HG03354 (cell line): ENCODE measurements at regions not wholly inside any gene's neighbourhood (a gene's known extent, or its start where the extent isn't known, plus 50 kb on each side); places are given as distances from the start of the nearest gene placed in this dataset.

ENCODE experiments used
- ATAC-seq: cut with Tn5 transposase; IDR thresholded peaks from one replicate; pipeline ENCODE4 v1.9.1; 2021; ENCODE audit warnings: mild to moderate bottlenecking; ENCODE audit not compliant: unreplicated experiment, poor library complexity, severe bottlenecking

DNA sequence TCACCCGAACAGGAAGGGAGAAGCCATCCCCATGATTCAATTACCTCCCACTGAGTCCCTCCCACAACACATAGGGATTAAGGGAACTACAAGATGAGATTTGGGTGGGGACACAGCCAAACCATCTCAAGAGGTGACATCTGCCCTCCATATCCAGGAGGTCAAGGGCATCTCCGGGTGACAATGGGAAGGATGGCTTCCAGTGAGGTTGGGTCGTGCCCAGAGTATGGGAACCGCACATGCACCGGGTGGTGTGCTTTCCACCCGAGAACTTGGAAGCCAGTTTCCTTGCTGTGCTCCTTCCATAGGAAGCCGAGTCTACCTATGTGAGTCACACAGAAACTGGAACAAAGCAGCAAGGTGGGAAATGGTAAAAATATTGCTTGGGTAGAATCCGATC lies 216.9 kb upstream of the SALL3 start:
- ATAC-seq: no peak

DNA sequence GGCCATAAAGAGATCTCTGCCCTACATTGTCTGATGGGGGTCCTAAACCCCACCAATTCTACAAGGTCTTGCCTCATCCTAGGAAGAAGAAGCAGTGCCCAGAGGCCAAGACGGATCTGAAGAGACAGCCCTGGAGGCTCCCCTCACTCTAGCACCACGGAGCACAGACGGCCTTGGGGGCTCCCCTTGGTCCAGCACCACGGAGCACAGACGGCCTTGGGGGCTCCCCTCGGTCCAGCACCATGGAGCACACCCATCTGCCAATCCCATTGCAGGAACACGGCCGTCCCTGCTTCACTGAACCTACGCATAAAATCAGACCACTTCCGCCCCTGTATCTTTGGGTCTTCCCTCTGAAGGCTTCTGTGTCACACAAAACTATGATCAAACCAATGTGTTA lies 215.1 kb upstream of the SALL3 start:
- no peak for ATAC-seq

DNA sequence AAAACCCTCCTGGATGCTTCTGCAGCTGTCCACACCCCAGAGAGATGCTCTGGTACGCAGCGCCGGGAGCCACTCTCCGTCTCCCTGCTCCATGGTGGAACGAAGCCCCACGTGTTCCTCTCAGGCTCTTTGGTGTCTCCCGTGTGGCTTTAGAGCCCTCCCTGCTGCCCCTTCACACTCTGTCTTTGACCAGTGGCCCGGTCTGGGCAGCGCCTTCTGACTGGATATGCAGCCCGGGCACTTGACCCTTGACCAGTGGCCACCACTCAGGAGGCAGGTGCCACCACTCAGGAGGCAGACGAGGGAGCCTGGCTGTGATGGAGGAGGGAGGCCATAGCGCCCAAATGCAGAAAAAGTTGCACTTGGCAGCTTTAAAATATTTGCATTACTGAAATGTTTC lies 214.5 kb upstream of the SALL3 start:
- no peak for ATAC-seq

DNA sequence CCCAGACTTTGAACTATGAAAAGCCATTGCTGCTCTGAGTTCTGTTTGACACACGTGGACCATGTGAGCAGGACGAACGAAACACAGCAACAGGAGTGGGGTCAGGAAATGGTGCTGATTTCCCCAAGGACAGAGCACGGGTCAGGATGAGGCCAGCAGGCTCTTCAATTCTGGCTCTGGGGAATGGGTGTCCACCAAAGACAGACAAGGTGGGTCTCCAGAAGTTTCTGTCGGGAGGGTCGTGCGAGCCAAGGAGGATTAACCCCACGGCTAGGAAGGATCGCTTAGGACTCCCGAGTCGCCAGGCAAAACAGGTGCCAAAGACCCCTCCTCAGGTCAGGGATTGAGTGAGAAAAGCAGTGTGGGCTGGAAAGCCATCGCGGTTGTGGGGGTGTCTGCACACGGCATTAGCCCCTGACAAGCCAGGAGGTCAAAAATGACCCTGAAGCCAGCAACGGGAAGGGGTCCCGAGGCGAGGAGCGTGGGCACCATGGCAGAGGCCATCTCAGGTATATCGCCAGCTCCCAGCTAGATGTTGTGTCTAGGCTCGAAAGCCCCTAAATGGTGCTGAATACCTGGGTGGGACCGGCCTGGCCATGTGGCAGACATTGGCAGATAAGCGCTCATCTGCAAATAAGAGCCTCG lies 213.9 kb upstream of the SALL3 start:
- ATAC-seq: no peak

DNA sequence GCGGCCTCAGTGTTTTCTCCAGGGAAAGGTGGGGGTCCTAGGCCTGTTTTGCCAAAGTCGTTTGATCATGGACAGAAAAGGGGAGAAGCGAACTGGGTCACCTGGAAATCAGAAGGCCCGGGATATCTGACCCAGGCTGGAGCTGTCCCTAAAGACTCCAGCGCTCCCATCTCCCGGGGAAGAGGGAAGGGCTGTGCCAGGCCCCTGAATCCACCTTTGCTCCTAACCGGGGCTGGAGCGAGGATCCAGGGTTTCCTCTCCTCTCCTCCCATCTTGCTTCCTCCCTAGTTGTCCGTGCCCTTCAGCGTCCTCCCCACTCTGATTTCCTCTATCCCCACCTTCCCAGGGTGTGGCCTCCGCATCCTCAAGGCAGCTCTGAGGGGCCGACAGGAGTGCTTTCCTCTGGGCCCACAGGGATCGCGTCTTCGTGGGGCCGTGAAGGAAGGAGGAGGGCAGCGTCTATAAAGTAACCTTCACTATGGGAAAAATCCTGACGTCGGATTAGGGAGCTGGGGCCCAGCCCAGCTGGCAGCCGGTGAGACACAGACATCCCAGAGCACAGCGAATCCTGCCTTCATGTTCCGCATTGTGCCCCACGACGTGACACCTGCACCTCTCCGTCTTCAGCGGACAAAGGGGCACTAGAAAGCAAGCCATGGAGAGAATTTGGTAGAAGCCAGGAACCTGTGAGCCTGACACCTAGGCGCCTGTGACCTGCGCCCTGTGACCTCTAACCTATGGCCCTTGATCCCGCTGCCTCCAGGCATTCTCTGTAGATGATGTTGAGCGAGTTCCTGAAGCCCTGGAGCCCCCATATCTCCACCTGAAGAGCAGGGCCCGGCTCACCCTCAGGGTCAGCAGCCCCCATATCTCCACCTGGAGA lies 212.7 kb upstream of the SALL3 start:
- ATAC-seq: no peak

DNA sequence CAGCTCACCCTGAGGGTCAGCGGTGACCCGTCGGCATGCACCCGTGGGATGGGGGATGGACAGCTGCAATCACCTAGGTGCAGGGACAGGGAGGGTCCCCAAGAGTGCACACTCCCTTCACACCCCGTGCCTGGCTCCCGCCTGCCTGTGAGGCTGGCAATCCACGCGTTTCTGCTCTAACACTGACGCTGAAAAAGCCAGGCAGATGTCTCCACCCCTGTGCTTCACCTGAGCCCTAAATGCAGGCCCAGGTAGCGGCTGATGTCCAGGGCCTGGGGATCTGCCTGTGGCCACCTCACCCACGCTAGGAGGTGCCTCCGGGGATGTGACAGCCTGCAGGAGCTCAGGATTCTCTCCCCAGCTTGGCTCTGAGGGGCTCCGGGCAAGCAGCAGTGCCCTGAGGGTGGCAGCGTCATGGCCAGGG lies 212.0 kb upstream of the SALL3 start:
- ATAC-seq: no peak

DNA sequence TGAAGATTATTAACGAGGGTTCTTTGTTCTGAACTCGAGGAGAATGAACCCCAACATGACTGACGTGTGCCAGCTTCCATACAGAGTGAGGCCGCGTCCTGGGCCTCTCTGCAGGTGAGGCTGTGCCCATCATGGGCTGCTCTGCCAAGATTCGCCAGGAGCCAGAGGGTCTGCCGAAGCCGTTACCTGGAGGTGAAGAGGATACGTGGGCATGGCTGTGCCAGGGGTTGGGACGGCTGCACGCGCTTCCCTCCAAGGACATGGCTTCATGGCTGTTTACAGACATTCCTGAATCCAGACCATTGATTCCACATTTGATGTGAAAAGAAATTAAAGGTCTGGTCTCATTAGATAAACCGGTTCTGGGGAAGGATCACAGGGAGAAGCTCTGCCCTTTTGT lies 211.4 kb upstream of the SALL3 start:
- ATAC-seq: no peak

DNA sequence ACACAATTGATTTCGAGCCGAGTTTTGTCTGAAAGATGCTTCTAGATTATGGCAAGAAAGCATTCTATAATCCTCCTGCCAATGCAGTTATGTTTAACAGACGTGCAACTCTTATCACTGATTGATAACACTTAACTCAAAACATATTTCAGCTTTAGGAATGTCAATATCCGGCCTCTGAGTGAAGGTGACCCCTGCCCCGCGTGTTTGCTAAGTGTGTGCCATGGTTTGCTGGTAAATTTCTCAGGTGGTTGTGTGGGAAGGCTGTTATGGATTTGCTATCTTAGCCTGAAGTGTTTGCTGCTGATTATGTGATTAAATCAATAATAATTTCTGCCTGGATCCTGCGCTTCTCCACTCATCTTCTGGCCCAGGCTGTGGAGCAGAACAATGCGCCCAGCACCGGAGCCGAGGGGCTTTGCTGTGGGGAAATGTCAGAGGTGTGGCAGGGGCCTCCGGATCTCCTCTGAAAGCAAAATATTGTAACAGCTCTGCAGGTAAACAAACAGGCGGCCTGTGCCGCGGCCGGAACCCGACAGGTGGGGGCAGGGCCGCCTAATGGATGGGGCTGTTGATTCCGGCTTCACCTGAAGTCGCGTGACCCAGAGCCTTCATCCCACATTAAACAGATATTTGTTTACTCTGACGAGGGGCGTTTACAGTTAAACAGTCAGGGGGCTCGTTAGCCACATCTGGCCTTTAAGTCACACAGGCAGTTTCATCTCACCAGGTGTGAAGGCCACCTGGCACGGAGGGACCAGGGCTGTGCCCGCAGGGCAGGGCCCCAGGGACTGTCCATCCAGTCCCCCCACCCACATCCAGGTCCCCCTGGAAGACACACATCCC lies 210.7 kb upstream of the SALL3 start:
- no peak for ATAC-seq

DNA sequence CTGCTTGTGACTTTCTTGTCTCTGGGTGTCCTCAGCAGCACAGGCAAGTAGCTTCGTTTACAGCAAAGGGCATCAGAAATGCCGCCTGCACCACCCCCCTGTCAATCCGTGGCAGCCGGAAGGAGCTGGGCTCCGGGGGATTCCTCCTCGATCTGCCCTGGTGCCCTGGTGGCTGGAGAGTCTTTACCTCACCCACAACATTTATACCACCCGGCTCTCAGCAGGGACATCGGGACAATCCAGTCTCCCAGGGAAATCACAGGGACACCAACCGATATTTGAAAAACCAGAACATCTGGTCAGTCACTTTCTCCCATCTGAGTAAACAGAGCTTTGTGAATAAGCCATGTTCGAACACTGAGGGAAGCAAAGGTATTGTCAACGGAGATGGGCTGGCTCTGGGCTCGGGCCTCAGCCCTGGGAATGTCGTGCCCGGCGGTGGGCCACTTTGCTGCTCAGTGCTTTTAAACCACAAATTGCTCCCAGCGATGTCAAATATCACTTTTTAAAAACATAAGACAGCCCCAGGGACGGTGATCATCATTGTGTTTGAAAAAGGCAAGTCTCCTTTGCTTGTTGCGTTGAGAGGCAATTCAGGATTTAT lies 210.0 kb upstream of the SALL3 start:
- no peak for ATAC-seq

DNA sequence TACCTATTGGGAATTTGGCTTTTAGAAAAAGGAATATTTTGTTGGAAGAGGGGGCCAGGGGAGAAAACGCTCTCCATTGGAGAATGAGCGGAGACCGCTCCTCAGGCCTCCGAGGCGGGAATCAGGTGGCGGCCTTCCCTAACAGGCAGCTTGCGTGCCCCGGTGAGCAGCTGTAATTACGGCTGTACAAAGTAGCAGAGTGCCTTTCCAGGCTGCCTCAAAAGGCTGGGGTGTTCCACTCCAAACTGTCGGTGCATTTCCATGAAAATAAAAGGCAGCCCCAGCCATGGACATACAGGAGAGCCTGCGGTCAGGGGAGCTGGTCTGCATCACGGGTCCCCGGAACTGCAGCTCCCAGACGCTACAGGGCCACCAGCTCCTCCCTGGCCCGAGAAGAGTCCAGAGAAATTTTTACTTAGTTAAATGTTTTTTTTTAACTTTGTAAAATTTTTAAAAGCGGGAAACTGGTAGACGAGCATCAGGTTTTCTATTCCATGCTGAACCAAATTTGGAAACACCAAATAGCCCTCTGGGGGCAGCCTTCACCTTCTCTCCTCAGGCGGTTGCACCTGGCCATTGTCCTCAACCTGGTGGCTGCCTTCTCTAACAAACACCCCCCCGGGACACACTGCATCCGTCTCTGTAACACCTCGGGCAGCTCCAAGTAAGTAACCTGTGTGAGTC lies 209.3 kb upstream of the SALL3 start:
- ATAC-seq: no peak

DNA sequence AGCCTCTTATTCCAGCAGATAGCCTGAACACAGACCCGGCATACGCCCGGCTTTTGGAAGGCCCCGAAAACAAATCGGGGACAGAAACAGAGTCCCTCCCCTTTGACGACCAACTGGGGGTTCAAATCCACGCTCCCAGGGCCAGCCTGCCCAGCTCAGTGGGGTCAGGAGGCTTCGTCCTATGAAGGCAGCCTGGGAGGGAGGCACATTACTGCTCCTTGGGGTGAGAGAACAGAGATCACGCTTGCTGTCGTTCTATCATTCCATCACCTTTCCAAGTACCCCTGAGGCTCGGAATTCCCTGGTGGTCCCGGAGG lies 208.8 kb upstream of the SALL3 start:
- no peak for ATAC-seq

DNA sequence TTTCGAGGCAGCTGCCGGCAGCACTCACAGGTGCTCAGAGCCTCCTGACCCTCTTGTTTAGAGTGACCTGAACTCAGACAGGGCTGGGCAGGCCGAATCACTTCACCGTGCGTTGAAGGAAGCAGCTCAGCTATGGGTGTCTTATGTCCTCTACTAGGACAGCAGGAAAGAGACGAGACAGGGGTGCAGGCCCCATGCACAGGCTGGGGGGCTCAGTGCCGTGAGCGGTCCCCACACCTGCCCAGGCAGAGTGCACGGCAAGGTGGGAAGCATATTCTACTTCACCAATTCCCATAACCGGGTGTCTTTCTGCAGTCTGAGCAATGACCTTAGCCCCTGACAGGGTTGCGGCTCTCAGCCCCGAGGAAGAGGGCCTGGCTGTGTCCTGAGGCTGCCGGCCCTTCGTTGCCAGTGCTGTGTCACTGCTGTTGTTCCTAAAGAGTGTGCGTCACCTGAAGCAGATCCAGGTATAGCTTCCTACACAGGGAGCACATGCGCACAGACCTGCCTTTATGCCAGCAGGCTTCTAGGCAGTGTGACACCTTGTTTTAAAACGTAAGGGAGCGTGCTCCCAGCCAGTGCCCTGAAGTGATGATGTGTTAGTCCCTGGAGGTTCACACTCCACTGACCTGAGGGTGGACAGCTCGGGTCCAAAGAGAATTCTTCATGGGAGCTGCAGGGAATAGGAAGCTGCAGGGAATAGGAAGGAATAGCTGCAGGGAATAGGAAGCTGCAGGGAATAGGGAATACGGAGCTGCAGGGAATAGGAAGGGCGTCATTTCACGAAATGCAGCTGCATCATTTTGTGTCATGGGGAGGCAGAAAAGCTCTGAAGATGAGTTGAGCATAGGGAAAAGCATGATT lies 207.9 kb upstream of the SALL3 start:
- no peak for ATAC-seq

DNA sequence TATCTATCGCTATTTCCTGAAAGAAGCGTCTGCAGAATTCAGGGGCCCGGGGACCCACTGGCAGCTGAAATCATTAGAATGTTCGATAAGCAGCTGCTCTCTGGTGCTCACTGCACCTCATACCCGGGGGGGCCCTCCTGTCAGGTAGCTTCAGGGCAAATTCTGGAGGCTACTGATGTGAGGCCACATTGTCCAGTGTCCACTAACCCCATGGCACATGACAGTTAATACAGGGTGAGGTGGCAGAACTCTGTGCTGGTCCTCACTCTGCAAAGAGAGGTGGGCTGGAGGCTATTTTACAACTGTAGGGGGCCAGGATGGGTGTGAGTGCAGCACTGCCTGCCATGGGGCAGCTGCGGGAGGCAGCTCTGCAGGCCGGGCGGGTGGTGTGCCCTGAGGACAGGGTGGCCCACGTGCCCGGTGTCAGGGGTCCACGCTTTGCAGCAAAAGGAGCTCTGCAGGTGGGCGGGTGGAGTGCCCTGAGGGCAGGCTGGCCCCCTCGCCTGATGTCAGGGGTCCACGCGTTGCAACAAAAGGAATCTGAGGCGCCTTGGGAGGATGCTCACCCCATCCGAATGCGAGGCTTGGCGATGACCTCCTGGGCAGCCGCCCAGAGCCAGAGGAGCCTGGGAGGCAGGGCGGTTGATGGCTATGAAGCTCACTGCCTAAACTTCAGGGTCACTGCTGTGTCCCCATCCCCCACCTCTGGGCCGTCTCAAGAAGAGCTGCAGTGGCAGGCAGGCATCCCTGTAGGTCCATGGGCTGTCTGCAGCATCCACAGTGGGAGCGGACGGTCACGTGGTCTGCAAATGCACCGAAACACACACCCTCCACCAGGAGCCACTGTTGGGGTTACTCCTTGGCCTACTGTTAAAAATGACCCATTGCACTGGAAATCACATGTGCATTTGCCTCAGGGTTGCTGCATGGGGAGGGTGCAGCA lies 207.0 kb upstream of the SALL3 start:
- no peak for ATAC-seq

DNA sequence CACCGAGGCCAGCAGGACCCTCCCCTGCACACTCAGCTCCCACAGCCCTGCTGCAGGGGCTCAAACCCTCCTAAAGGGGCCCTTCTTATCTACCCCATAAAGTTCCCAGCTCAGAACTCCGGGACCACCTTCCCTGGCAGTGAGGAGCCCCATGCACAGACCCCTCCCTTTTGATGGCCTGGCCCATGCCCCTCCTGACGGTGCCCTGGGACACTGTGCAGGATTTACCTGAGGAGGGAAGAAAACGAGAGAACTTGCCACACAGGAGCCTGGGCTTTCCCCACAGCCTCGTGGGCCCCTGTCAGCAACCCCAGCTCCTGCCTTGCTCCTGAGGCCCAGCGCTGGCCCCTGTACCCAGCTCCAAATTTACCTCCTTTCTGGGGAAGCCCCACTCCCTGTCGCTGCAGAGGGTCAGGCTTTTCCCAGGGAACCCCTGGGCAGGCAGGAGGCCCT lies 206.3 kb upstream of the SALL3 start:
- no peak for ATAC-seq

DNA sequence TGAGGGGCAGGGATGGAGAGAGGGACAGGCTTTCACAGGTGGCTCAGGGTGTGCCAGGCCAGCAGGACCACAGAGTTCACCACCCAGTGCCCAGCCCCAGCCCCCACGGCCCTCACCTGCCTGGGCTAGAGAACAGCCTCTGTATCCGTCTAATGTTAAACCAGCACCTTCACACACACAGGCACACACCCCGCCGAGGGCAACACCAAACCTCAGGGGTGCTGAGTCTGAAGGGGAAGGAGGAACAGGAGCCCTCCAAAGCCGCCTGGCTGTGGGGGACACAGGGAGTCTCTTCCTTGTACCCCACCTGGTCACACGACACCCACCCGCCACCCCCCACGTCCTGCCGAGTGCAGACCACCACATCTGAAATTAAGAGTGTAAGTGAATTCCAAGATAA lies 205.8 kb upstream of the SALL3 start:
- no peak for ATAC-seq

DNA sequence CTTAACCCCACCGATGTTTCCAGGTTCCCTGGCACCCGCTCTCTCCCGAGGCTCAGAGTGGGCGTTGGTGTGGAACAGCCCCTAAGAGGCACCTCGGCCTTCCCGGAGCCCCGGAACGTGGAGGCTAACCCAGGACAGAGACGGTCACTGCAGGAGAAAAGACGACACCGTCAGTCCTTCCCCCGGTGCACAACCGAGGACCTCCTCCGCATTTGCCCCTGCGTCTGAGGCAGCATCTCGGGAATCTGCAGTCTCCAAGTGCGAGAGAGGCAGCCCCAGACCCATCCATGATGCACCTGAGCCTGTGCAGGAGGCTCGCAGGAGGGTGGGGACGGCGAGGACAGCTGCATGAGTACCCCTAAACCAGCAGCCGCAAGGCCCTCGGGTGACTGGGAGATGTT lies 204.9 kb upstream of the SALL3 start:
- no peak for ATAC-seq

DNA sequence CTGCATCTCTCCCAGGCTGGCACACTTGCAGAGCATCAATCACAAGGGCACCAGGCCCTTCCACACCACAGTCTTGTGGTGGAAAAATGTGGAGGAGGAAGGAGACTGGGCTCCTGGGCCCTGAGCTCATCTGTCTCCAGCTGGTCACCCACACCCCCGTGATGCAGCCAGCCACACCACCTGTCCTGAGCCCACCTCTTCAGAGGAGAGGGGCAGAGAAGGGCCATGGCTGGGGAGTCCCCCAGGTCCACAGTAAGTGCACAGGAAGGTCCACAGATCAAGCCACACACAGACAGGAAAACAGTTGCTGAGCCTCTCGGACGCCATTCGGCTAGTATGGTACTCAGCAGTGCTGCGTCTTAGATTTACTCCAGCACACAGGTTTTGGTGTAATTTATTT lies 203.5 kb upstream of the SALL3 start:
- ATAC-seq: no peak
